Type B pancreatic cell (in vitro differentiated cells): ENCODE measurements at regions not wholly inside any gene's neighbourhood (a gene's known extent, or its start where the extent isn't known, plus 50 kb on each side); places are given as distances from the start of the nearest gene placed in this dataset.

Experiments
- DNase-seq: peaks from one replicate; pipeline ENCODE4 v3.0.0; 2021; ENCODE audit warnings: mixed read lengths; ENCODE audit not compliant: unreplicated experiment; ENCODE audit errors: extremely low spot score
- H3K27ac Mint-ChIP-seq: 2 replicates; pipeline ENCODE4 v1.8.0; 2021; ENCODE audit warnings: mild to moderate bottlenecking, mixed read lengths
- H3K27me3 Mint-ChIP-seq: 2 replicates; pipeline ENCODE4 v1.8.0; 2021; ENCODE audit warnings: mixed read lengths
- H3K36me3 Mint-ChIP-seq: 2 replicates; pipeline ENCODE4 v1.8.0; 2021; ENCODE audit warnings: mixed read lengths
- H3K4me1 Mint-ChIP-seq: one replicate; pipeline ENCODE4 v1.8.0; 2021; ENCODE audit warnings: mixed read lengths; ENCODE audit not compliant: unreplicated experiment
- H3K4me3 Mint-ChIP-seq: 2 replicates; pipeline ENCODE4 v1.8.0; 2021; ENCODE audit warnings: mild to moderate bottlenecking, mixed read lengths
- H3K9me3 Mint-ChIP-seq: 2 replicates; pipeline ENCODE4 v1.8.0; 2021; ENCODE audit warnings: mixed read lengths
- CTCF ChIP-seq: fragments of 200-600 bp; sonication (generic); conservative IDR thresholded peaks from 2 replicates; pipeline ENCODE4 v1.5.0; 2021; ENCODE audit warnings: antibody characterized with exemption, mild to moderate bottlenecking

- H3K9me3 Mint-ChIP-seq = no peaks in the 10 kb centered on the region
- H3K27me3 Mint-ChIP-seq = peaks cover 3% of the 10 kb centered on the region
- peaks cover 14% of the 10 kb centered on the region for H3K4me1 Mint-ChIP-seq
- H3K36me3 Mint-ChIP-seq = no peaks in the 10 kb centered on the region
- H3K4me3 Mint-ChIP-seq = no peak overlapping the region
- H3K27ac Mint-ChIP-seq = no peak overlapping the region
- no peak for DNase-seq
- TF ChIP-seq CTCF = no peak
Observed at GRCh38 chr3:59658866-59659265, 609.0 kb upstream of the CFAP20DC start.

GRCh38 chr3:59658274-59658673 lies 608.4 kb upstream of the CFAP20DC start:
- H3K4me1 Mint-ChIP-seq = peaks cover 14% of the 10 kb centered on the region
- no peak for DNase-seq
- peaks cover 3% of the 10 kb centered on the region for H3K27me3 Mint-ChIP-seq
- H3K27ac Mint-ChIP-seq = no peak overlapping the region
- no peaks in the 10 kb centered on the region for H3K36me3 Mint-ChIP-seq
- H3K4me3 Mint-ChIP-seq = no peak overlapping the region
- no peak for TF ChIP-seq CTCF
- H3K9me3 Mint-ChIP-seq = no peaks in the 10 kb centered on the region

GRCh38 chr3:59655418-59656015 lies 605.7 kb upstream of the CFAP20DC start:
- H3K4me3 Mint-ChIP-seq = no peak overlapping the region
- no peak for TF ChIP-seq CTCF
- H3K27ac Mint-ChIP-seq = no peak overlapping the region
- H3K27me3 Mint-ChIP-seq = peaks cover 2% of the 10 kb centered on the region
- DNase-seq = no peak
- peaks cover 6% of the 10 kb centered on the region for H3K9me3 Mint-ChIP-seq
- peaks cover 13% of the 10 kb centered on the region for H3K4me1 Mint-ChIP-seq
- no peaks in the 10 kb centered on the region for H3K36me3 Mint-ChIP-seq

GRCh38 chr3:59654480-59655417 lies 604.9 kb upstream of the CFAP20DC start:
- Mint-ChIP-seq H3K27me3 (peaks cover 3% of the 10 kb centered on the region), H3K4me3 (no peak overlapping the region), H3K9me3 (peaks cover 11% of the 10 kb centered on the region), H3K4me1 (peaks cover 6% of the 10 kb centered on the region), H3K27ac (peak overlapping the region; percentile 71), H3K36me3 (no peaks in the 10 kb centered on the region)
- TF ChIP-seq CTCF = no peak
- no peak for DNase-seq

- DNase-seq = no peak
- Mint-ChIP-seq H3K4me1 (peaks cover 6% of the 10 kb centered on the region), H3K9me3 (peaks cover 13% of the 10 kb centered on the region), H3K4me3 (no peak overlapping the region), H3K27ac (peak overlapping the region; percentile 71), H3K36me3 (no peaks in the 10 kb centered on the region), H3K27me3 (peaks cover 3% of the 10 kb centered on the region)
- no peak for TF ChIP-seq CTCF
Observed at GRCh38 chr3:59654123-59654479, 604.3 kb upstream of the CFAP20DC start.
